Kidney tubule cell (primary cell): ENCODE measurements at regions not wholly inside any gene's neighbourhood (a gene's known extent, or its start where the extent isn't known, plus 50 kb on each side); places are given as distances from the start of the nearest gene placed in this dataset.
"Not testable (repeated sequence)": the region's sequence is repeated elsewhere in the genome, so short reads cannot be mapped to it uniquely, and the experiment has no call there.

Experiments used
- DNase-seq: peaks from one replicate; pipeline ENCODE4 v3.0.0-alpha.2; 2018; ENCODE audit warnings: low spot score

DNA sequence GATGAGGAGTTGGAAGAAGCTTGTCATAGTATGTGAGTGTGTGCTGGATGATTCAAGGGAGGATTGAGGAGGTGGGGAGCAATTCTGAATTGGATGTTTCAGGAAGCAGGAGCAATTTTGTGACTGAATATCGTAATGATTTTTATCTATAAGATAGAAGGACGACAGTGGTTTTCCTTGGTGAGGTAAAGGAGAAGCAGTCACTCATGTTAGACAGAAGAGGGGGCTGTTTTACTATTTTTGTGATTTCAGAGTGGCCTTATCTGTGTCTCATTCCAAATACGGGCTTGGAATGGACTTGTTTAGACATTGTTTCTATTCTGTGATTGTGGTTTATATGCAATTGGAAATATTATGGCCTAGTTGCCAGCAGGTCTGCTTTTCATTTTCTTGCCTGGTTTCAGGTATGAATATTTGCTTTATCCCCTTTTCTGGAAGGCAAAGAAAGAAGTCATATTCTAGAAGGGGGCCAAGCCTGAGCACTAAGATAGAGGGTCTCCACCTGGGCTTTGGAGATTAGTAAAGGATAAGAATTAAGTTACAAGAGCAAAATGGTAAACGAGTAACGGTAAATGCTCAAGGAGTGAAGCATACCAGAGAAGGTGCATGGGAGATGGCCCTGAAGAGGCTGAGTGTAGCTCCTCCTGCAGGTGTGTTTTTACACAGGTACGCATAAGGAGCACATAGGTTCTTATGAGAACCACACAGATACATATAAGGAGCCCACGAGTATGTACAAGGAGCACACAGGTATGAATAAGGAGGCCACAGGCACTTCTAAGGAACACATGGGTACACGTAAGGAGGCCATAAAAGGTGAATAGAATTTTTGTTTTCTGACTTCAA lies 124.6 kb upstream of the KCNAB1 start:
- peak; percentile 43 for DNase-seq

GRCh38 chr3:155996882-155997281 lies 123.5 kb upstream of the KCNAB1 start:
- DNase-seq: no peak

GRCh38 chr3:155998173-155998572 lies 122.2 kb upstream of the KCNAB1 start:
- DNase-seq: not testable (repeated sequence)

GRCh38 chr3:156005736-156006135 lies 114.6 kb upstream of the KCNAB1 start:
- no peak for DNase-seq

DNA sequence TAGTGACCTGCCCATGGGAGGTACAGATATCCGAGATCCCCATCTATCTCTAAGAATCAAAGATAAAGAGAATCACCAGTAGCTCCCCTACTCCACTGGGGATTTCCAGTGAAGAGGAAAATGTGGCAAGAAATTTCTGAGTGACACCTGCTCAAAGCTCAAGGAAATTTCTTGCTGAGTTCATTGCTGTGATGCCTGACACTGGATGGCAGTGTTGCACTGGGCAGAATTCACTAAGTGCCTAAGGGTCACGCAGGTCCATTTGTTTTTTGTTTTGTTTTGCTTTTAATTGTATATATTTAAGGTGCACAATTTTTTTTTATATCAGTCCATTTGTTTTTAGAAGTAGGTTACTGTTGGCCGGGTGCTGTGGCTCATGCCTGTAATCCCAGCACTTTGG lies 109.5 kb upstream of the KCNAB1 start:
- peak; percentile 15 for DNase-seq

GRCh38 chr3:156014489-156014888 lies 105.9 kb upstream of the KCNAB1 start:
- no peak for DNase-seq

DNA sequence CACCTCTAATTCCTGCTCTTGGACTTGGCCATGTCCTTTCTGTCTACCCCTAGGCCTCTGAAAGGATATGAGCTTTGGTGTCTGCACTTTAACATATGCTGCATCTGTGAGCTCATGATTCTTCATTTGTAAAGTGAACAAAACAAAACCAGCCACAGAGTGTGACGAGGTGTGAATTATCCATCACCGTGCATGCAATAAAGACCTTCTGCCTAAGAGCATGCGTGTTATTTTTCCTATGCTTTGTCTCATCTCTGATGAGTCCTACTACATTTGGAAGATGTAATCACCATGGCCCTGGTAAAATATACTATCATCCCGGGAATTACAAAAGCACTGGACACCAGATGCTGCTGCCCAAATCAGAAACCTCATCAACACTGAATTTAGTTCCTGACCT lies 103.5 kb upstream of the KCNAB1 start:
- DNase-seq: no peak

DNA sequence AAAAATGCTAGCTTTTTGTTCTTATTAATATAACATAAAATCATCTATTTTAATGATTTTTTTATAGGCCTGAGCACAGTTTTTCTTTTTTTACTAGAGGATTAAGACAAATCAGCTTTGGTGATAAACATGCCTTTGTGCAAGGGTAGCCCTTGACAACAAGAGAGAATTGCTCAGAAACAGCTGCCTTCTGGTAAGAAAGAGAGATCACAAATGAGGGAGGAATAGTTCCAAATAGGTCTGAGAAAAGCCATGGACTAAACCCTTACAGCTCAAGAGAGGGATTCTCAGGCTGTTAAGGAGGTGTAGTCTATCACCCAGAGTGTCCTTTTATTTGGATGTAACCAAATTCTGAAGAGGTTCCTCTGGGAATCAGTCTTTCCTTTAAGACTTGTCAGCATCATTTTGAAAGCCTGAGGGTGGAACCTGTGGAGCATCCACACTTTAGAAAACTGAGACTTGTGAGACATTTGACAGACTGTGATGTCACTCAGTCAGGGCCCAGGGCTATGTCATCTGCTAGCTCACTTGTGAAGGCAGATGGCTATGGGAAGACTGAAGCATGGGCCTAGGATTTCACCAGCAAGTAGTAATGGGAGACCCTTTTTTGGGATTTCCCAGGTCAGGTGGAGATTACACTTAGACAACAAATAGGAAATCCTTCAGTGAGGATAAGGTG lies 102.9 kb upstream of the KCNAB1 start:
- no peak for DNase-seq

GRCh38 chr3:156024904-156025533 lies 95.4 kb upstream of the KCNAB1 start:
- no peak for DNase-seq

DNA sequence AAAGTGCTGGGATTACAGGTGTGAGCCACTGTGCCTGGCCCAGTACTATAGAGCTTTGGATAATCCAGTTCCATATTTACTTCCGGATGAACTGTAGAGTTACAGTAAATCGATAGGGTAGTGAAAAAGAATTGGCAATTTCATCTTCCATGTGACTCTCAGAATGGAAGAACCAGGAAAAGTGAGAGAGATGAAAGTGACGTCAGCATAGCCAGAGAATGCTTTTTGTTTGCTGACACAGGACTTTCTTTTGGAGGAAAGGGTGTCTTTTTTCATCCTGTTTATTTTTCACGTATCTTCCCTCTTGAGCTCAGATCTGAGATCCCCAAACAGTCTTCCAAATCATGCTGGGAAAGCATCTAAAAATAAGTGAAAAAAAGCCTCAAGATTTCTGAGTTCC lies 91.2 kb upstream of the KCNAB1 start:
- DNase-seq: no peak

DNA sequence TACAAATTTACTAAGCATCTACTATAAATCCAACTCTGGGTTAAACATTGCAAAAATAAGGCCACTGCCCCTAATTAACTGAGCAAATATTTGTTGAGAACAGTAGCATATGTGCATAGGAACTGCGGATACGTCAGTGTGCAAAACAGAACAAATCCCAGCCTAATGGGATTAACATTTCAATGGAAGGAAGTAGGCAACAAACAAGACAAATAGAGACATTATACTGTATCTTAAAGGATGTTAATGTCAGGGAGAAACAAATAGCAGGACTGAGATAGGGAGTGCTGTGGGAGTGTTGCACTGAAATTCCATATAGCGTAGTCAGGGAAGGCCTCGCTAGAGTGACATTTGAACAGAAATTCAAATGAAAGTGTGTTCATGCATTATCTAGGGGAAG lies 89.7 kb upstream of the KCNAB1 start:
- DNase-seq: no peak

GRCh38 chr3:156033428-156033827 lies 87.0 kb upstream of the KCNAB1 start:
- no peak for DNase-seq

DNA sequence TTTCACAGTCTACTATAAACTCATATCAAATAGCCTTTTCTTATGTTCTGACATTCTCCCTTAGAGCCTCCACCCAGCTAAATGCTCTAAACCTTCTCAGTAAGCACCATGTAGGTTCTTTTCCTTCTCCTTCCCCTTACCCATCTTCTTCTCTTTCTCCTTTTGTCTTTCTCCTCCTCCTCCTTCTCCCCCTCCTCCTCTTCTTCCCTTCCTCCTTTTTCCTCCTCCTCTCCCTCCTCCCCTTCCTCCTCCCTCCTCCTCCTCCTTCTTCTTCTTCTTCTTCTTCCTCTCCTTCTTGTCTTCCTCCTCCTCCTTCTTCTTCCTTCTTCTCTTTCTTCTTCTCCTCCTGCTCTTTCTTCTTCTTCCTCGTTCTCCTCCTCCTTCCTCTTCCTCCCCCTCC lies 85.2 kb upstream of the KCNAB1 start:
- DNase-seq: no peak

DNA sequence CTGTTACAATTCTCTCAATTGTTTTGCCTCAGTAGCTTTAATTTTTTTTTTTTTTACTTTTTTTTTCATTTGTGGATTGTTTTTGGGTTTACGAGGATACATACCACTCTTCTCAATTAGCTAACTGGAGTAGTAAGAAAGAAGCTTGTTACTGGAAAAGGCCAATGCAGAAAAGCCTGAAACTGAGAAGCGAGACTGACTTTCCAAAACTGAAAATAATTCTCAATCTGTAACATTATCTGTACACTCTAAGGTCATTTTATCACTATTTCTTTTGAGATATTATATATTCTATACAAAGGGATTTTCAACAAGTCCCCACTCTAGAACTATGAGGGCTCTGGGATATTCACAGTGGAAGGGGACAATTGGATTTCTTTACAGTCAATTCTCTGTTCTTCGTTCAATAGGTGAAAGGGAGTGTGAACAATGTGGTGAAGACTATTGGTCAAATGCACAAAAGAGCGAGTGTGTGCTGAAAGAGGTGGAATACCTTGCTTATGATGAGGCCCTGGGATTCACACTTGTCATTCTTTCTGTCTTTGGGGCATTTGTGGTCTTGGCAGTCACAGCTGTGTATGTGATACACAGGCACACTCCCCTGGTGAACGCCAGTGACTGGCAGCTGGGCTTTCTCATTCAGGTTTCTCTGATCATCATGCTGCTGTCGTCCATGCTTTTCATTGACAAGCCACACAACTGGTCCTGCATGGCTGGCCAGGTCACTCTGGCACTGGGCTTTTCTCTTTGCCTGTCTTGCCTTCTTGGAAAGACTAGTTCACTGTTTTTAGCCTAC lies 83.9 kb upstream of the KCNAB1 start:
- no peak for DNase-seq

DNA sequence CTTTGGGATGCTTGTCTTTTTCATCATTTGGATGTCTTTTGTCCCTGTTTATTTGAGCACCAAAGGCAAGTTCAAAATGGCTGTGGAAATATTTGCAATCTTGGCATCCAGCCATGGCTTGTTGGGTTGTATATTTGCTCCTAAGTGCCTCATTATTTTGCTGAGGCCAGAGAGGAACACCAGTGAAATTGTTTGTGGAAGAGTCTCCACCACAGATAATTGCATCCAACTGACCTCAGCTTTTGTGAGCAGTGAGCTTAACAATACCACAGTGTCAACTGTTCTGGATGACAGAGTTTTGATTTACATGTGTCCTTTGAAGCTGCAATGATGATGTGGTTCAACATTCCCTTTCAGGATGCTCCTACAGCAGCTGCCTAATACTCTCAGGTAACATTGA lies 83.0 kb upstream of the KCNAB1 start:
- DNase-seq: peak; percentile 25

- DNase-seq: peak; percentile 5
These were observed 81.5 kb upstream of the KCNAB1 start for GRCh38 chr3:156038869-156039268.

- no peak for DNase-seq
These were observed 80.3 kb upstream of the KCNAB1 start for GRCh38 chr3:156040041-156040440.

DNA sequence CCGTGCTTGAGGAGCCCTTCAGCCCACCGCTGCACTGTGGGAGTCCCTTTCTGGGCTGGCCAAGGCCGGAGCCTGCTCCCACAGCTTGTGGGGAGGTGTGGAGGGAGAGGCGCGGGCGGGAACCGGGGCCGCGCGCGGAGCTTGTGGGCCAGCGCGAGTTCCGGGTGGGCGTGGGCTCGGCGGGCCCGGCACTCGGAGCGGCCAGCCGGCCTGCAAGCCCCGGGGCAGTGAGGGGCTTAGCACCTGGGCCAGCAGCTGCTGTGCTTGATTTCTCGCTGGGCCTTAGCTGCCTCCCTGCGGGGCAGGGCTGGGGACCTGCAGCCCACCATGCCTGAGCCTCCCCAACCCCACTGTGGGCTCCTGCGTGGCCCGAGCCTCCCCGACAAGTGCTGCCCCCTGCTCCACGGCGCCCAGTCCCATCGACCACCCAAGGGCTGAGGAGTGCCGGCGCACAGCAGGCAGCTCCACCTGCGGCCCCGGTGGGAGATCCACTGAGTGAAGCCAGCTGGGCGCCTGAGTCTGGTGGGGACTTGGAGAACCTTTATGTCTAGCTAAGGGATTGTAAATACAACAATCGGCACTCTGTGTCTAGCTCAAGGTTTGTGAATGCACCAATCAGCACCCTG lies 79.0 kb upstream of the KCNAB1 start:
- DNase-seq: not testable (repeated sequence)

- not testable (repeated sequence) for DNase-seq
These were observed 78.5 kb upstream of the KCNAB1 start for GRCh38 chr3:156041856-156042255.

DNA sequence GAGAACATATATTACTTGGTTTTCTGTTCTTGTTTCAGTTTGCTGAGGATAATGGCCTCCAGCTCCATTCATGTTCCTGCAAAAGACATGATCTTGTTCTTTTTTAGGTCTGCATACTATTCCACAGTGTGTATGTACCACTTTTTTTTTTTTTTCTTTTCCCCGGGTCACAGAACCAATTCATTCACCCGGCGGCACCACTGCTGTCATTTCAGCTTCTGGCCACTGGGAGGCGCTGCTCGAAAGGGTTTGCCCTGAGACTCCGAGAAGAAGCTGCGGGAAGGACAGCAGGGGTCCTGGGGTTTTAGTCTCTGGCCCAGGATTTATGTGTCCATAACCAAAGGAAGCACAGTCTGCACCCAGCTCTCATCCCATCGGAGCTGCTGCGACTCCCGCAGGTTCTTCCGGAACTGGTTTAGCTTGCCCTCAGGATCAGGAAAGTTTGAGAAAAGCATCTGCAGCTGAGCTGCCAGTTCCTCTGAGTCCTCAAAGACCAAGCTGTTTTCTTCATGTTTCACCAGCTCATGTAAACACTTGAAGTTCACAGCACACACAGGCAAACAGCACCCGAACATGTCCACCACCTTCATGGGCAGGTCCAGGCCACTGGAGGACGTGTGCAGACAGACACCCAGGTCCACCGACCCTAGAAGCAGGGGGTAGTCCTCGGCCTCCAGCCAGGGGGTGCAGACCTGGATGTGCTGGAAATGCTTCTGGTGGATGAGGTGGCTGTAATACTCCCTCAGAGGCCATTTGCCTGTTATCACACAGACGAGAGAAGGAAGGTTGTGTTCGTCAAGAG lies 76.3 kb upstream of the KCNAB1 start:
- DNase-seq: peak; percentile 14

DNA sequence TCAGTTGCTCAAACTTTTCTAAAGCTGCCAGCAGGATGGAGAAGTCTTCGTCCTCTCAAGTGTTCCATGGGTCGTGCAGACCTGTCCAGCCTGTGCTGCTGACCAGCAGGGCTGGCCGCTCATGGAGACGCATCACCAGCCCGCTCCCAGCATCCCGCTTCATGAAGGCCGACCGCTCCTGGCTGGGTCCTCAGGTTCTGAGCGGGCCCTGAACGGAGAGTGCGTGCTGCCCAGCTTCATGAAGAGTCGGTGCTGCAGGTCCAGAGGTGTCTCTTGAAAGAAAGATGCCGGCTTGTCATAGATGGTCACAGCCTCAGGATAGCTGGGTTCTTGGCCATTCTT lies 75.8 kb upstream of the KCNAB1 start:
- no peak for DNase-seq
